SK-N-SH (cell line): ENCODE measurements at regions not wholly inside any gene's neighbourhood (a gene's known extent, or its start where the extent isn't known, plus 50 kb on each side); places are given as distances from the start of the nearest gene placed in this dataset.
"Not testable (repeated sequence)": the region's sequence is repeated elsewhere in the genome, so short reads cannot be mapped to it uniquely, and the experiment has no call there.

ENCODE experiments used
- EZH2phosphoT487 ChIP-seq: fragments of 200-600 bp; sonication (generic); IDR thresholded peaks from 2 replicates; pipeline ENCODE4 v1.6.1; 2017; ENCODE audit warnings: low read depth, mixed run types, mild to moderate bottlenecking, antibody characterized with exemption, moderate library complexity, borderline replicate concordance
- FOXM1 ChIP-seq: IDR thresholded peaks from 2 replicates; pipeline ENCODE4 v1.4.0; 2012; ENCODE audit warnings: low read depth, mild to moderate bottlenecking
- RFX5 ChIP-seq: IDR thresholded peaks from 2 replicates; pipeline ENCODE4 v1.6.1; 2012; ENCODE audit warnings: mild to moderate bottlenecking, improper control_type of control experiment, low read length
- TCF12 ChIP-seq: IDR thresholded peaks from 2 replicates; pipeline ENCODE4 v1.4.0; 2012
- YY1 ChIP-seq: IDR thresholded peaks from 2 replicates; pipeline ENCODE4 v1.4.0; 2012; ENCODE audit warnings: low read depth, mild to moderate bottlenecking
- TF ChIP-seq, protein P1 (sequence below): fragments of 200-600 bp; sonication (generic); IDR thresholded peaks from 2 replicates; pipeline ENCODE4 v1.6.1; 2017; ENCODE audit warnings: antibody characterized with exemption, mild to moderate bottlenecking, moderate library complexity
- TF ChIP-seq, protein P2 (sequence below): IDR thresholded peaks from 2 replicates; pipeline ENCODE4; 2012
- TF ChIP-seq, protein P3 (sequence below): IDR thresholded peaks from 2 replicates; pipeline ENCODE4 v1.6.1; 2012; ENCODE audit warnings: mild to moderate bottlenecking, low read depth, low read length, moderate library complexity
- TF ChIP-seq, protein P4 (sequence below): fragments of 150-350 bp; IDR thresholded peaks from 2 replicates; pipeline ENCODE4 v1.6.1; 2016; ENCODE audit warnings: mild to moderate bottlenecking, low read depth, low read length
- TF ChIP-seq, protein P5 (sequence below): IDR thresholded peaks from 2 replicates; pipeline ENCODE4 v1.4.0; 2012; ENCODE audit warnings: low read depth

DNA sequence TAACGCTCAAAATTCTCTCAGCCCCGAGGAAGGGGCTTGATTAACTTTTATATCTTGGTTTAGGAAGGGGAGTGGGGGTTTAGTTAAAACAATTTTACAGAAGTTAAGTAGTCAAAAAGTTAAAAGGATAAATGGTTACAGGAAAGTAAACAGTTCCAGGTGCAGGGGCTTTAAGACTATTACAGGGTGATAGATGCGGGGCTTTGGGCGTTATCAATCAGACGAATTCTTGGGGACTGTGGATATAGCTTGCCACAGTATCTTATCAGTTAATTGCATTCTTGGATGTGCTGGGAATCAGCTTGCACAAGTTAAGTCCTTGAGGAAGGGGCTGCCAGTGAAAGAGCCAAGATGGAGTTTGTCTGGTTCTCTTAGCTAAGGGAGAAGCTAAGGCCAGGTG lies 616.2 kb downstream of the XPNPEP1 start:
- TF ChIP-seq, protein P1, sequence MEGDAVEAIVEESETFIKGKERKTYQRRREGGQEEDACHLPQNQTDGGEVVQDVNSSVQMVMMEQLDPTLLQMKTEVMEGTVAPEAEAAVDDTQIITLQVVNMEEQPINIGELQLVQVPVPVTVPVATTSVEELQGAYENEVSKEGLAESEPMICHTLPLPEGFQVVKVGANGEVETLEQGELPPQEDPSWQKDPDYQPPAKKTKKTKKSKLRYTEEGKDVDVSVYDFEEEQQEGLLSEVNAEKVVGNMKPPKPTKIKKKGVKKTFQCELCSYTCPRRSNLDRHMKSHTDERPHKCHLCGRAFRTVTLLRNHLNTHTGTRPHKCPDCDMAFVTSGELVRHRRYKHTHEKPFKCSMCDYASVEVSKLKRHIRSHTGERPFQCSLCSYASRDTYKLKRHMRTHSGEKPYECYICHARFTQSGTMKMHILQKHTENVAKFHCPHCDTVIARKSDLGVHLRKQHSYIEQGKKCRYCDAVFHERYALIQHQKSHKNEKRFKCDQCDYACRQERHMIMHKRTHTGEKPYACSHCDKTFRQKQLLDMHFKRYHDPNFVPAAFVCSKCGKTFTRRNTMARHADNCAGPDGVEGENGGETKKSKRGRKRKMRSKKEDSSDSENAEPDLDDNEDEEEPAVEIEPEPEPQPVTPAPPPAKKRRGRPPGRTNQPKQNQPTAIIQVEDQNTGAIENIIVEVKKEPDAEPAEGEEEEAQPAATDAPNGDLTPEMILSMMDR: not testable (repeated sequence)
- TF ChIP-seq, protein P2, sequence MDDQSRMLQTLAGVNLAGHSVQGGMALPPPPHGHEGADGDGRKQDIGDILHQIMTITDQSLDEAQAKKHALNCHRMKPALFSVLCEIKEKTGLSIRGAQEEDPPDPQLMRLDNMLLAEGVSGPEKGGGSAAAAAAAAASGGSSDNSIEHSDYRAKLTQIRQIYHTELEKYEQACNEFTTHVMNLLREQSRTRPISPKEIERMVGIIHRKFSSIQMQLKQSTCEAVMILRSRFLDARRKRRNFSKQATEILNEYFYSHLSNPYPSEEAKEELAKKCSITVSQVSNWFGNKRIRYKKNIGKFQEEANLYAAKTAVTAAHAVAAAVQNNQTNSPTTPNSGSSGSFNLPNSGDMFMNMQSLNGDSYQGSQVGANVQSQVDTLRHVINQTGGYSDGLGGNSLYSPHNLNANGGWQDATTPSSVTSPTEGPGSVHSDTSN: not testable (repeated sequence)
- TF ChIP-seq, protein P3, sequence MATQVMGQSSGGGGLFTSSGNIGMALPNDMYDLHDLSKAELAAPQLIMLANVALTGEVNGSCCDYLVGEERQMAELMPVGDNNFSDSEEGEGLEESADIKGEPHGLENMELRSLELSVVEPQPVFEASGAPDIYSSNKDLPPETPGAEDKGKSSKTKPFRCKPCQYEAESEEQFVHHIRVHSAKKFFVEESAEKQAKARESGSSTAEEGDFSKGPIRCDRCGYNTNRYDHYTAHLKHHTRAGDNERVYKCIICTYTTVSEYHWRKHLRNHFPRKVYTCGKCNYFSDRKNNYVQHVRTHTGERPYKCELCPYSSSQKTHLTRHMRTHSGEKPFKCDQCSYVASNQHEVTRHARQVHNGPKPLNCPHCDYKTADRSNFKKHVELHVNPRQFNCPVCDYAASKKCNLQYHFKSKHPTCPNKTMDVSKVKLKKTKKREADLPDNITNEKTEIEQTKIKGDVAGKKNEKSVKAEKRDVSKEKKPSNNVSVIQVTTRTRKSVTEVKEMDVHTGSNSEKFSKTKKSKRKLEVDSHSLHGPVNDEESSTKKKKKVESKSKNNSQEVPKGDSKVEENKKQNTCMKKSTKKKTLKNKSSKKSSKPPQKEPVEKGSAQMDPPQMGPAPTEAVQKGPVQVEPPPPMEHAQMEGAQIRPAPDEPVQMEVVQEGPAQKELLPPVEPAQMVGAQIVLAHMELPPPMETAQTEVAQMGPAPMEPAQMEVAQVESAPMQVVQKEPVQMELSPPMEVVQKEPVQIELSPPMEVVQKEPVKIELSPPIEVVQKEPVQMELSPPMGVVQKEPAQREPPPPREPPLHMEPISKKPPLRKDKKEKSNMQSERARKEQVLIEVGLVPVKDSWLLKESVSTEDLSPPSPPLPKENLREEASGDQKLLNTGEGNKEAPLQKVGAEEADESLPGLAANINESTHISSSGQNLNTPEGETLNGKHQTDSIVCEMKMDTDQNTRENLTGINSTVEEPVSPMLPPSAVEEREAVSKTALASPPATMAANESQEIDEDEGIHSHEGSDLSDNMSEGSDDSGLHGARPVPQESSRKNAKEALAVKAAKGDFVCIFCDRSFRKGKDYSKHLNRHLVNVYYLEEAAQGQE: not testable (repeated sequence)
- not testable (repeated sequence) for TF ChIP-seq YY1, RFX5, TCF12, EZH2phosphoT487, FOXM1
- TF ChIP-seq, protein P4, sequence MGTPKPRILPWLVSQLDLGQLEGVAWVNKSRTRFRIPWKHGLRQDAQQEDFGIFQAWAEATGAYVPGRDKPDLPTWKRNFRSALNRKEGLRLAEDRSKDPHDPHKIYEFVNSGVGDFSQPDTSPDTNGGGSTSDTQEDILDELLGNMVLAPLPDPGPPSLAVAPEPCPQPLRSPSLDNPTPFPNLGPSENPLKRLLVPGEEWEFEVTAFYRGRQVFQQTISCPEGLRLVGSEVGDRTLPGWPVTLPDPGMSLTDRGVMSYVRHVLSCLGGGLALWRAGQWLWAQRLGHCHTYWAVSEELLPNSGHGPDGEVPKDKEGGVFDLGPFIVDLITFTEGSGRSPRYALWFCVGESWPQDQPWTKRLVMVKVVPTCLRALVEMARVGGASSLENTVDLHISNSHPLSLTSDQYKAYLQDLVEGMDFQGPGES: not testable (repeated sequence)
- TF ChIP-seq, protein P5, sequence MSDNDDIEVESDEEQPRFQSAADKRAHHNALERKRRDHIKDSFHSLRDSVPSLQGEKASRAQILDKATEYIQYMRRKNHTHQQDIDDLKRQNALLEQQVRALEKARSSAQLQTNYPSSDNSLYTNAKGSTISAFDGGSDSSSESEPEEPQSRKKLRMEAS: not testable (repeated sequence)
